ENCODE measurements at regions not wholly inside any gene's neighbourhood (a gene's known extent, or its start where the extent isn't known, plus 50 kb on each side); places are given as distances from the start of the nearest gene placed in this dataset.

GRCh38 chr6:97765461-97765860, 482.4 kb upstream of the MMS22L start:
- no peak for TF ChIP-seq CREB1 (IDR thresholded peaks at IDR 0.05)
- TF ChIP-seq CTCF (IDR thresholded peaks at IDR 0.05; ENCODE audit: control extremely low read depth in 1 of 3, insufficient read depth in 1 of 3, low read depth in 1 of 3, low read length in 3 of 3), result no peak
- no peak for TF ChIP-seq TAF1 (IDR thresholded peaks at IDR 0.05; ENCODE audit: low read depth, low read length)
